DMS 273 (cell line): ENCODE measurements at regions not wholly inside any gene's neighbourhood (a gene's known extent, or its start where the extent isn't known, plus 50 kb on each side); places are given as distances from the start of the nearest gene placed in this dataset.
A peak's percentile ranks its signal among the peaks of the same experiment; 100 is the strongest.

Experiments used
- DNase-seq: peaks from one replicate; lab custom pipeline; 2025; ENCODE audit not compliant: unreplicated experiment; lab: John Stamatoyannopoulos, UW

- DNase-seq = no peak
These were observed 165.6 kb upstream of the LINGO1 start for GRCh38 chr15:77798151-77798835.

- DNase-seq = no peak
These were observed 164.6 kb upstream of the LINGO1 start for GRCh38 chr15:77797270-77797669.

GRCh38 chr15:77796046-77796729 lies 163.5 kb upstream of the LINGO1 start:
- DNase-seq = no peak

GRCh38 chr15:77795446-77795845 lies 162.7 kb upstream of the LINGO1 start:
- no peak for DNase-seq

- no peak for DNase-seq
These were observed 159.2 kb upstream of the LINGO1 start for GRCh38 chr15:77791941-77792340.

- no peak for DNase-seq
These were observed 157.8 kb upstream of the LINGO1 start for GRCh38 chr15:77790481-77790880.

GRCh38 chr15:77786956-77787355 lies 154.2 kb upstream of the LINGO1 start:
- no peak for DNase-seq

GRCh38 chr15:77786181-77786890 lies 153.6 kb upstream of the LINGO1 start:
- DNase-seq = no peak

GRCh38 chr15:77784361-77785292 lies 151.9 kb upstream of the LINGO1 start:
- DNase-seq = peak; percentile 54

GRCh38 chr15:77783636-77784035 lies 150.9 kb upstream of the LINGO1 start:
- DNase-seq = no peak

GRCh38 chr15:77782691-77783090 lies 150.0 kb upstream of the LINGO1 start:
- DNase-seq = no peak

GRCh38 chr15:77781946-77782240 lies 149.2 kb upstream of the LINGO1 start:
- DNase-seq = no peak

GRCh38 chr15:77781151-77781945 lies 148.6 kb upstream of the LINGO1 start:
- no peak for DNase-seq

GRCh38 chr15:77778802-77779201 lies 146.1 kb upstream of the LINGO1 start:
- DNase-seq = no peak

- no peak for DNase-seq
These were observed 143.1 kb upstream of the LINGO1 start for GRCh38 chr15:77775837-77776236.

- DNase-seq = no peak
These were observed 142.7 kb upstream of the LINGO1 start for GRCh38 chr15:77775373-77775772.

- DNase-seq = no peak
These were observed 141.6 kb upstream of the LINGO1 start for GRCh38 chr15:77774350-77774749.

GRCh38 chr15:77773903-77774302 lies 141.2 kb upstream of the LINGO1 start:
- no peak for DNase-seq

- no peak for DNase-seq
These were observed 140.1 kb upstream of the LINGO1 start for GRCh38 chr15:77772641-77773402.

GRCh38 chr15:77771616-77772015 lies 138.9 kb upstream of the LINGO1 start:
- no peak for DNase-seq
